ENCODE measurements at regions not wholly inside any gene's neighbourhood (a gene's known extent, or its start where the extent isn't known, plus 50 kb on each side); places are given as distances from the start of the nearest gene placed in this dataset.

GRCh38 chr6:19320111-19320581 is 517.0 kb upstream of the ID4 start:
- DNase-seq (ENCODE audit: low spot score): no peak

GRCh38 chr6:19322691-19323485 is 514.3 kb upstream of the ID4 start:
- DNase-seq (ENCODE audit: low spot score): peak; percentile 28

GRCh38 chr6:19324376-19324775 is 512.8 kb upstream of the ID4 start:
- no peak for DNase-seq (ENCODE audit: low spot score)

GRCh38 chr6:19325335-19325789 is 511.8 kb upstream of the ID4 start:
- DNase-seq (ENCODE audit: low spot score): no peak

GRCh38 chr6:19327241-19327640 is 509.9 kb upstream of the ID4 start:
- DNase-seq (ENCODE audit: low spot score): no peak

GRCh38 chr6:19327661-19328060 is 509.5 kb upstream of the ID4 start:
- DNase-seq (ENCODE audit: low spot score): no peak

- no peak for DNase-seq (ENCODE audit: low spot score)
Measured at GRCh38 chr6:19329078-19329477, 508.1 kb upstream of the ID4 start.

GRCh38 chr6:19331089-19331488 is 506.1 kb upstream of the ID4 start:
- DNase-seq (ENCODE audit: low spot score): no peak

GRCh38 chr6:19332806-19333460 is 504.2 kb upstream of the ID4 start:
- DNase-seq (ENCODE audit: low spot score): peak; percentile 48

- peak; percentile 45 for DNase-seq (ENCODE audit: low spot score)
Measured at GRCh38 chr6:19333936-19334335, 503.2 kb upstream of the ID4 start.

- no peak for DNase-seq (ENCODE audit: low spot score)
Measured at GRCh38 chr6:19336579-19336978, 500.6 kb upstream of the ID4 start.

- DNase-seq (ENCODE audit: low spot score): no peak
Measured at GRCh38 chr6:19337101-19337500, 500.1 kb upstream of the ID4 start.

GRCh38 chr6:19342616-19343015 is 494.6 kb upstream of the ID4 start:
- DNase-seq (ENCODE audit: low spot score): no peak

GRCh38 chr6:19349429-19349828 is 487.7 kb upstream of the ID4 start:
- no peak for DNase-seq (ENCODE audit: low spot score)

- DNase-seq (ENCODE audit: low spot score): no peak
Measured at GRCh38 chr6:19354181-19354580, 483.0 kb upstream of the ID4 start.

- no peak for DNase-seq (ENCODE audit: low spot score)
Measured at GRCh38 chr6:19356692-19357091, 480.5 kb upstream of the ID4 start.

- no peak for DNase-seq (ENCODE audit: low spot score)
Measured at GRCh38 chr6:19362396-19362795, 474.8 kb upstream of the ID4 start.

GRCh38 chr6:19368511-19368910 is 468.7 kb upstream of the ID4 start:
- DNase-seq (ENCODE audit: low spot score): peak; percentile 4

- no peak for DNase-seq (ENCODE audit: low spot score)
Measured at GRCh38 chr6:19369785-19370184, 467.4 kb upstream of the ID4 start.

GRCh38 chr6:19370831-19371230 is 466.3 kb upstream of the ID4 start:
- no peak for DNase-seq (ENCODE audit: low spot score)

- DNase-seq (ENCODE audit: low spot score): no peak
Measured at GRCh38 chr6:19375613-19376012, 461.6 kb upstream of the ID4 start.

GRCh38 chr6:19377722-19378121 is 459.4 kb upstream of the ID4 start:
- no peak for DNase-seq (ENCODE audit: low spot score)

- DNase-seq (ENCODE audit: low spot score): no peak
Measured at GRCh38 chr6:19380293-19380692, 456.9 kb upstream of the ID4 start.
